H9 (cell line): ENCODE measurements at regions not wholly inside any gene's neighbourhood (a gene's known extent, or its start where the extent isn't known, plus 50 kb on each side); places are given as distances from the start of the nearest gene placed in this dataset.

Experiments used
- DNase-seq: peaks from one replicate; pipeline ENCODE4 v3.0.0-alpha.2; 2017
- H2AFZ ChIP-seq: one replicate; pipeline ENCODE4 v1.6.1; 2013; ENCODE audit warnings: mild to moderate bottlenecking, low read length, control low read depth, moderate library complexity
- H2AK5ac ChIP-seq: 2 replicates; pipeline ENCODE4 v1.6.1; 2013; ENCODE audit warnings: low read length, control low read depth, mixed read lengths; ENCODE audit not compliant: insufficient read length
- H2BK120ac ChIP-seq: one replicate; pipeline ENCODE4 v1.6.1; 2013; ENCODE audit warnings: low read depth, mild to moderate bottlenecking, low read length, control low read depth, inconsistent platforms; ENCODE audit not compliant: poor library complexity, severe bottlenecking
- H2BK12ac ChIP-seq: 2 replicates; pipeline ENCODE4 v1.6.1; 2013; ENCODE audit warnings: low read length, control low read depth, mixed read lengths, low read depth; ENCODE audit not compliant: insufficient read length
- H2BK15ac ChIP-seq: 2 replicates; pipeline ENCODE4 v1.6.1; 2013; ENCODE audit warnings: low read depth, low read length, control low read depth
- H2BK20ac ChIP-seq: one replicate; pipeline ENCODE4 v1.6.1; 2013; ENCODE audit warnings: low read depth, mild to moderate bottlenecking, low read length, control low read depth, inconsistent platforms; ENCODE audit not compliant: poor library complexity, severe bottlenecking
- H2BK5ac ChIP-seq: 2 replicates; pipeline ENCODE4 v1.6.1; 2013; ENCODE audit warnings: low read length, control low read depth, mixed read lengths; ENCODE audit not compliant: insufficient read length
- H3K14ac ChIP-seq: 2 replicates; pipeline ENCODE4 v1.6.1; 2013; ENCODE audit warnings: low read length, control low read depth; ENCODE audit not compliant: insufficient read depth
- H3K18ac ChIP-seq: 2 replicates; pipeline ENCODE4 v1.6.1; 2013; ENCODE audit warnings: low read depth, mild to moderate bottlenecking, mixed read lengths, low read length, control low read depth; ENCODE audit not compliant: insufficient read length
- H3K23ac ChIP-seq: 2 replicates; pipeline ENCODE4 v1.6.1; 2013; ENCODE audit warnings: low read length, control low read depth, mixed read lengths, low read depth; ENCODE audit not compliant: insufficient read length
- H3K23me2 ChIP-seq: 2 replicates; pipeline ENCODE4 v1.6.1; 2013; ENCODE audit warnings: low read depth, mild to moderate bottlenecking, mixed read lengths, low read length, control low read depth; ENCODE audit not compliant: insufficient read length, poor library complexity, severe bottlenecking
- H3K27ac ChIP-seq: 2 replicates; pipeline ENCODE4 v1.5.1; 2013; ENCODE audit warnings: low read length, control low read depth, mixed read lengths, low read depth; ENCODE audit not compliant: insufficient read length
- H3K27me3 ChIP-seq: 2 replicates; pipeline ENCODE4 v1.6.1; 2013; ENCODE audit warnings: low read length, control low read depth, inconsistent platforms; ENCODE audit not compliant: insufficient read depth
- H3K4ac ChIP-seq: 2 replicates; pipeline ENCODE4 v1.6.1; 2013; ENCODE audit warnings: low read depth, mild to moderate bottlenecking, control low read depth, inconsistent platforms, low read length, moderate library complexity
- H3K4me1 ChIP-seq: 2 replicates; pipeline ENCODE4 v1.6.1; 2013; ENCODE audit warnings: low read length, control low read depth, inconsistent platforms; ENCODE audit not compliant: insufficient read depth
- H3K4me2 ChIP-seq: 2 replicates; pipeline ENCODE4 v1.6.1; 2013; ENCODE audit warnings: low read length, control low read depth, mixed read lengths; ENCODE audit not compliant: insufficient read length, insufficient read depth
- H3K56ac ChIP-seq: 2 replicates; pipeline ENCODE4 v1.6.1; 2013; ENCODE audit warnings: low read depth, mild to moderate bottlenecking, mixed read lengths, low read length, control low read depth; ENCODE audit not compliant: insufficient read length
- H3K79me1 ChIP-seq: 2 replicates; pipeline ENCODE4 v1.6.1; 2013; ENCODE audit warnings: low read depth, mild to moderate bottlenecking, moderate library complexity, low read length, control low read depth, inconsistent platforms; ENCODE audit not compliant: insufficient read depth, poor library complexity, severe bottlenecking
- H3K79me2 ChIP-seq: 2 replicates; pipeline ENCODE4 v1.6.1; 2013; ENCODE audit warnings: low read length, control low read depth, inconsistent platforms; ENCODE audit not compliant: insufficient read depth
- H3K9ac ChIP-seq: 2 replicates; pipeline ENCODE4 v1.6.1; 2013; ENCODE audit warnings: low read length, control low read depth, mixed read lengths; ENCODE audit not compliant: insufficient read length; ENCODE audit errors: extremely low read depth
- H3K9me3 ChIP-seq: one replicate; pipeline ENCODE4 v1.6.1; 2013; ENCODE audit warnings: low read depth, low read length, inconsistent platforms; ENCODE audit not compliant: control insufficient read depth
- H3T11ph ChIP-seq: one replicate; pipeline ENCODE4 v1.6.1; 2013; ENCODE audit warnings: mild to moderate bottlenecking, low read length, control low read depth, inconsistent platforms
- H4K20me1 ChIP-seq: one replicate; pipeline ENCODE4 v1.6.1; 2013; ENCODE audit not compliant: control insufficient read depth, insufficient read length, insufficient read depth
- H4K5ac ChIP-seq: 2 replicates; pipeline ENCODE4 v1.6.1; 2013; ENCODE audit warnings: low read depth, mild to moderate bottlenecking, mixed read lengths, low read length, control low read depth; ENCODE audit not compliant: insufficient read length
- H4K8ac ChIP-seq: replicated peaks from 2 replicates; pipeline ENCODE4 v1.6.1; 2013; ENCODE audit warnings: low read length, control low read depth, mixed read lengths, low read depth; ENCODE audit not compliant: insufficient read length
- H4K91ac ChIP-seq: 2 replicates; pipeline ENCODE4 v1.6.1; 2013; ENCODE audit warnings: low read depth, mild to moderate bottlenecking, moderate library complexity, mixed read lengths, low read length, control low read depth; ENCODE audit not compliant: insufficient read length
- H3K27ac Mint-ChIP-seq, 3 experiments: 2 replicates in 2 of 3; 3 replicates in 1 of 3; pipeline ENCODE4 v1.8.0; 2020 to 2021; ENCODE audit warnings: mixed read lengths in 3 of 3, mild to moderate bottlenecking in 1 of 3, moderate library complexity in 1 of 3
- H3K27me3 Mint-ChIP-seq: 2 replicates; pipeline ENCODE4 v1.8.0; 2021; ENCODE audit warnings: low read depth, mild to moderate bottlenecking, moderate library complexity, mixed read lengths
- H3K36me3 Mint-ChIP-seq, 3 experiments: 2 replicates in 2 of 3; 3 replicates in 1 of 3; pipeline ENCODE4 v1.8.0; 2020 to 2021; ENCODE audit warnings: low read depth in 3 of 3, mixed read lengths in 3 of 3; ENCODE audit not compliant: insufficient read depth in 1 of 3
- H3K4me1 Mint-ChIP-seq, 2 experiments: 2 replicates each; pipeline ENCODE4 v1.8.0; 2020; ENCODE audit warnings: mixed read lengths in 2 of 2
- H3K4me3 Mint-ChIP-seq, 2 experiments: 2 replicates in 1 of 2; 3 replicates in 1 of 2; pipeline ENCODE4 v1.8.0; 2020 to 2021; ENCODE audit warnings: mild to moderate bottlenecking in 2 of 2, mixed read lengths in 2 of 2, moderate library complexity in 1 of 2
- H3K9me3 Mint-ChIP-seq, 2 experiments: 2 replicates in 1 of 2; 3 replicates in 1 of 2; pipeline ENCODE4 v1.8.0; 2020; ENCODE audit warnings: mild to moderate bottlenecking in 2 of 2, mixed read lengths in 2 of 2, moderate library complexity in 1 of 2
- WGBS: extraction: QIAGEN DNeasy Blood & Tissue Kit; methylation state at CpG from one replicate; pipeline ENCODE4 v1.1.7; 2013; ENCODE audit warnings: missing lambda C conversion rate, low lambda C conversion rate, mixed read lengths; ENCODE audit not compliant: insufficient read length; ENCODE audit errors: extremely low coverage; 5-methylcytosine and 5-hydroxymethylcytosine counted together
- TF ChIP-seq, protein P1 (sequence below): fragments of 200-600 bp; sonication (generic); conservative IDR thresholded peaks from 3 replicates; pipeline ENCODE4 v1.8.0; 2021; ENCODE audit warnings: antibody characterized with exemption, mild to moderate bottlenecking

DNA sequence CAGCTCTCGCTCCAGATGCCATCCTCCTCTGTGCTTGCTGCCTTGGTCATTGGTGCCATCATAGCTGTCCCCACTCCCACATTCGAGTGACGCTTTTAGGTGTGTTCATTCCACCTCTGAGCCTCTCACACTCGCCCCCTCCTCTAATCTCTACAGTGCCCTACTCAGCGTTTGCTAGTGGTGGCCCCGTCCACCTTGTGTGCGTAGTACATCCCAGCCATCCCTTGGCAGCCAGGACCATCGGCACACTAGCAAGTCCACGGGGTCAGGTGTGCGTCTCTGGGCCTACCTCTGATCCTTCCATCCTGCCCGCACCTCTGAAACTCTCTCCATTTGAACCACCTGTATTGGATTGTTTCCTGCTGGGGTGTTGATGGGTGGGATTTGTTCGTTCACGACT, 54.2 kb upstream of the RGMA start:
- no peaks in the 10 kb centered on the region for H4K20me1 ChIP-seq
- H3K56ac ChIP-seq, result no peak overlapping the region
- WGBS, result no CpG with 5 or more reads among the region's 13 CpGs
- no peak overlapping the region for H2AFZ ChIP-seq
- no peak overlapping the region for H3K18ac ChIP-seq
- H4K91ac ChIP-seq, result no peak overlapping the region
- peaks cover 51% of the 10 kb centered on the region for H3K27me3 Mint-ChIP-seq
- TF ChIP-seq, protein P1, sequence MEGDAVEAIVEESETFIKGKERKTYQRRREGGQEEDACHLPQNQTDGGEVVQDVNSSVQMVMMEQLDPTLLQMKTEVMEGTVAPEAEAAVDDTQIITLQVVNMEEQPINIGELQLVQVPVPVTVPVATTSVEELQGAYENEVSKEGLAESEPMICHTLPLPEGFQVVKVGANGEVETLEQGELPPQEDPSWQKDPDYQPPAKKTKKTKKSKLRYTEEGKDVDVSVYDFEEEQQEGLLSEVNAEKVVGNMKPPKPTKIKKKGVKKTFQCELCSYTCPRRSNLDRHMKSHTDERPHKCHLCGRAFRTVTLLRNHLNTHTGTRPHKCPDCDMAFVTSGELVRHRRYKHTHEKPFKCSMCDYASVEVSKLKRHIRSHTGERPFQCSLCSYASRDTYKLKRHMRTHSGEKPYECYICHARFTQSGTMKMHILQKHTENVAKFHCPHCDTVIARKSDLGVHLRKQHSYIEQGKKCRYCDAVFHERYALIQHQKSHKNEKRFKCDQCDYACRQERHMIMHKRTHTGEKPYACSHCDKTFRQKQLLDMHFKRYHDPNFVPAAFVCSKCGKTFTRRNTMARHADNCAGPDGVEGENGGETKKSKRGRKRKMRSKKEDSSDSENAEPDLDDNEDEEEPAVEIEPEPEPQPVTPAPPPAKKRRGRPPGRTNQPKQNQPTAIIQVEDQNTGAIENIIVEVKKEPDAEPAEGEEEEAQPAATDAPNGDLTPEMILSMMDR, result no peak
- no peak overlapping the region for H2BK12ac ChIP-seq
- no peak overlapping the region for H2BK20ac ChIP-seq
- H3K4me1 Mint-ChIP-seq, result peaks cover 0 to 7% of the 10 kb centered on the region in 2 experiments; a peak in 2 of 4 replicates
- no peaks in the 10 kb centered on the region for H3K9me3 Mint-ChIP-seq
- no peak overlapping the region for H4K5ac ChIP-seq
- no peak overlapping the region for H3K14ac ChIP-seq
- no peaks in the 10 kb centered on the region for H3K36me3 Mint-ChIP-seq
- no peaks in the 10 kb centered on the region for H3K27me3 ChIP-seq
- H2BK5ac ChIP-seq, result no peak overlapping the region
- no peak overlapping the region for H3K4me3 Mint-ChIP-seq
- no peak overlapping the region for H2BK15ac ChIP-seq
- H3K23ac ChIP-seq, result no peak overlapping the region
- H3K27ac ChIP-seq, result no peak overlapping the region
- H2BK120ac ChIP-seq, result no peak overlapping the region
- no peaks in the 10 kb centered on the region for H3K9me3 ChIP-seq
- H3K79me1 ChIP-seq, result no peaks in the 10 kb centered on the region
- no peak overlapping the region for H3K9ac ChIP-seq
- H3K4ac ChIP-seq, result no peak overlapping the region
- H3K27ac Mint-ChIP-seq, result no peak overlapping the region; a peak in 1 of 7 replicates
- H3K4me2 ChIP-seq, result no peak overlapping the region
- no peak overlapping the region for H4K8ac ChIP-seq
- no peaks in the 10 kb centered on the region for H3K23me2 ChIP-seq
- H3K4me1 ChIP-seq, result no peaks in the 10 kb centered on the region
- no peak for DNase-seq
- H3K79me2 ChIP-seq, result no peaks in the 10 kb centered on the region
- H2AK5ac ChIP-seq, result no peak overlapping the region
- H3T11ph ChIP-seq, result no peak overlapping the region
